ENCODE measurements at regions not wholly inside any gene's neighbourhood (a gene's known extent, or its start where the extent isn't known, plus 50 kb on each side); places are given as distances from the start of the nearest gene placed in this dataset.

DNA sequence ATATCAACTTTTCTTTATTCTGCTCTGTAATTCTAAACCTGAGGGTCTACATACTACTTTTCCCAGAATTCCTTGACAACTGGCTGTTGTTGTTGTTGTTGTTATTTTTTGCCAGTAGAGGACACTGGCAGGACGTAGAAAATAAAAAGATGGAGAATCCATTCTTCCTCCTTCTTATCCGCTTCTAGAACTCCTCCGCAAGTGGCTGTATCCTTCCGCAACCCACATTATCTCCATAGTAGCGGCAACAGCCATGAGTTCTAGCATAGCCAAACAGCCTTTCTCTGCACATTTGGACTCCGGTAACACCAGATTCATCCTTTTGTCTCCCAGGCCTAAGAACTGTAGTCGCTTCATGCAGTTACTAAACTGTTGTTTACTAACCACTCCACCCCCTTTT lies 91.1 kb upstream of the CACHD1 start:
- TF ChIP-seq SP1 (IDR thresholded peaks at IDR 0.05; ENCODE audit: low read depth) = no peak
- TF ChIP-seq, protein P1, sequence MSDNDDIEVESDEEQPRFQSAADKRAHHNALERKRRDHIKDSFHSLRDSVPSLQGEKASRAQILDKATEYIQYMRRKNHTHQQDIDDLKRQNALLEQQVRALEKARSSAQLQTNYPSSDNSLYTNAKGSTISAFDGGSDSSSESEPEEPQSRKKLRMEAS (IDR thresholded peaks at IDR 0.05) = no peak
